ENCODE measurements at regions not wholly inside any gene's neighbourhood (a gene's known extent, or its start where the extent isn't known, plus 50 kb on each side); places are given as distances from the start of the nearest gene placed in this dataset.
"Not testable (repeated sequence)": the region's sequence is repeated elsewhere in the genome, so short reads cannot be mapped to it uniquely, and the experiment has no call there.

DNA sequence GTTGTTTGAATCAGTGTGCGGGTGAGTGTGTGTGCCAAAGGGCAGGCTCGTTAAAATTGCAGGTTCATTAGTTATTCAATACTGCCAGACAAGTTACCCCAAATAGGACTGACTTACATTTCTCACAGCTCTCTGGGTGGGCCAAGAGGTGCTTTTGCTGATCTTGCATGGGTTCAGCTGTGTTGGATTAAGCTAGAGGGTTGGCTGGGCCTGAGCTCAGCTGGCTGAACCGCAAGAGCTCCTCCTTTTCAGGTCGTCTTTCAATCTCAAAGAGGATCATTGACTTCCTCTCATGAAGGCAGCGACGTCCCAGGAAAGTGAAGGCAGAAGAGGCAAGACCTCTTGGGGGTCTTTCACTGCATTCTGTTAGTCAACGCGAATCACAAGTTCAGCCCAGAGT is 343.3 kb upstream of the FRG1 start:
- no peaks in the 10 kb centered on the region for H3K36me3 ChIP-seq (ENCODE audit: insufficient read depth, low read length)
- H3K4me3 ChIP-seq (ENCODE audit: low read length), result no peak overlapping the region
- H3K27me3 ChIP-seq (ENCODE audit: insufficient read depth, low read length), result no peaks in the 10 kb centered on the region
- no peak overlapping the region for H3K9ac ChIP-seq (ENCODE audit: low read depth, low read length)
- H3K27ac ChIP-seq (ENCODE audit: low read depth, low read length), result no peak overlapping the region
- 88% methylated on average over 8 of the region's 8 CpGs for WGBS
- no peaks in the 10 kb centered on the region for H3K4me1 ChIP-seq (ENCODE audit: insufficient read depth, low read length)
- no peaks in the 10 kb centered on the region for H3K9me3 ChIP-seq (ENCODE audit: insufficient read depth, low read depth, low read length)

DNA sequence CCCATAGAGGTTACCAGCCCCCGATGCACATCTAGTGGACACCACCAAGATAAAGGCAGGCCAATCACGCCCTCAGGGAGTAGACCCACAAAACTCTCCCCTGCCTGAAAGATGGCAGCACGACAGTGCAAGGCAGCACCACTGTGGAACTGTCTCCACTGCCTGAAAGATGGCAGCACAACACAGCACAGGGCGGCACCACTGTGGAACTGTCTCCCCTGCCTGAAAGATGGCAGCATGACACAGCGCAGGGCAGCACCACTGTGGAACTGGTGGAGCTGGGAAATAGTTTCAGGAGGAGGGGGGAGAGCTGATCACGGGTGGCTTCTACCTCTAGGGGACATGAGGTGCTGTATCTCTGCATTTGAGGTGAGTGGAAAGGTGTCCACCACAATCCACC is 340.4 kb upstream of the FRG1 start:
- no peaks in the 10 kb centered on the region for H3K9me3 ChIP-seq (ENCODE audit: insufficient read depth, low read depth, low read length)
- H3K9ac ChIP-seq (ENCODE audit: low read depth, low read length), result no peak overlapping the region
- H3K27me3 ChIP-seq (ENCODE audit: insufficient read depth, low read length), result no peaks in the 10 kb centered on the region
- WGBS, result 94% methylated on average over 6 of the region's 6 CpGs
- H3K27ac ChIP-seq (ENCODE audit: low read depth, low read length), result no peak overlapping the region
- H3K36me3 ChIP-seq (ENCODE audit: insufficient read depth, low read length), result no peaks in the 10 kb centered on the region
- H3K4me1 ChIP-seq (ENCODE audit: insufficient read depth, low read length), result no peaks in the 10 kb centered on the region
- no peak overlapping the region for H3K4me3 ChIP-seq (ENCODE audit: low read length)

DNA sequence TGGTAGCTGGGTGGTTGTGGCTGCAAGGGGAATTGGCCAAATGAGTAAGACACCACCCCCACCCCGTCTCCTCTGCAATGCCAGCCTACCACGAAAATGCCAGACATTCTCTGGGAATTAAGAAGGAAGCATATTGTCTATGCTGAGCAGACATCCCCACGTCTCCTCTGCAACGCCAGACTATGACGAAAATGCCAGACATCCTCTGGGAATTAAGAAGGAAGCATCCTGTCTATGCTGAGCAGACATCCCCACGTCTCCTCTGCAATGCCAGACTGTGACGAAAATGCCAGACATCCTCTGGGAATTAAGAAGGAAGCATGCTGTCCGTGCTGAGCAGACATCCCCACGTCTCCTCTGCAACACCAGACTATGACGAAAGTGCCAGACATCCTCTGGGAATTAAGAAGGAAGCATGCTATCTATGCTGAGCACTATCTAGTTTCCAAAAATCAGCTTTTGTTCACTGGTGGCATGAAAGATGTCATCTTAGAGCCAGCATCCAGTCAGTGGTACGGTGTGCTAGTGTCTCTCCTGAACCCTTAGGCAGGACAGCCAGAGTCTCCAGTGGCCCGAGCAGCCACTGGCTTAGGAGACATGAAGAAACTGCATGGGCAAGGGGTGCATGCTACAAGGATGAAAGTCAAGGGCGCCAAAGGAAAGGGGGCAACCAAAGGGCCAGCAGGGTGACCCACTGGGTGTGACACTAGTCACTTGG is 339.8 kb upstream of the FRG1 start:
- no peaks in the 10 kb centered on the region for H3K36me3 ChIP-seq (ENCODE audit: insufficient read depth, low read length)
- H3K9ac ChIP-seq (ENCODE audit: low read depth, low read length), result no peak overlapping the region
- H3K9me3 ChIP-seq (ENCODE audit: insufficient read depth, low read depth, low read length), result no peaks in the 10 kb centered on the region
- no peaks in the 10 kb centered on the region for H3K4me1 ChIP-seq (ENCODE audit: insufficient read depth, low read length)
- H3K27me3 ChIP-seq (ENCODE audit: insufficient read depth, low read length), result no peaks in the 10 kb centered on the region
- 89% methylated on average over 13 of the region's 13 CpGs for WGBS
- no peak overlapping the region for H3K4me3 ChIP-seq (ENCODE audit: low read length)
- no peak overlapping the region for H3K27ac ChIP-seq (ENCODE audit: low read depth, low read length)

DNA sequence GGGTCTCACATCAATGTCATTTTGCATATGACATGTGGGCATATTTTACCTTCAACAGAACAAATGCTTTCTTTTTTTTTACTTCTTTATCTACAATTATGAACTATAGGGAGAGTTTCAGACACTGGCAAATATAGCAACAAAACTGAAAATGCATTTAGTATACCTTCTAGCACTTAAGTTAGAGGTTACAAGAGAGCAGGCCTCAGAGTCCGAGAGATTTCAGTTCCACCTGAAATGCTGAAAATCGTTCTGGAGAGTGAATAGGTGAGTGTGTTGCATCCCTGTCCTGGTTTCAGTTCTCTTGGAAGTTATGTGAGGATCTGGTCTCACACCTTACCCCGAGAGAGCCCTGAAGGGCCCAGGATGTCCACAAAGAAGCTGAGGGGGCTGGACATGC is 337.8 kb upstream of the FRG1 start:
- WGBS, result 93% methylated on average over 3 of the region's 3 CpGs
- not testable (repeated sequence) for H3K27ac ChIP-seq (ENCODE audit: low read depth, low read length); H3K4me1 ChIP-seq (ENCODE audit: insufficient read depth, low read length); H3K36me3 ChIP-seq (ENCODE audit: insufficient read depth, low read length); H3K27me3 ChIP-seq (ENCODE audit: insufficient read depth, low read length); H3K4me3 ChIP-seq (ENCODE audit: low read length); H3K9ac ChIP-seq (ENCODE audit: low read depth, low read length); H3K9me3 ChIP-seq (ENCODE audit: insufficient read depth, low read depth, low read length)

DNA sequence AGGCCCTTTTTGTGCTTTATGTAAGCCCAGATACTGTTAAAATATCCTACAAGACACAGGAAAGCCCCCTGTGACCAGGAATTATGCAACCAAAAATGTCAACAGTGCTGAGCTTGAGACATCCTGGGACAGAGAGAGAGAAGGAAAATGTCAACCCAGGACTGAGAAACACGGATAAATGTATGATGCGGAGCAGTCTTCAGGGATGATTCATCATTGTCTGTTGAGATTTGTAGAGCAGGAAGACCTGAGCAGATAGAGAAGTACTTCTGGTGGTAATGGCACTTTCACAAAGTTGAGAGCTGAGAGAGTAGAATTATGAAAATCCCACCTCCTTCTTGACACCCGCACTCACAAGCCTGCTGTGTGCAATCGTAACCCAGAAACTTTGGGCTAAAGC is 330.1 kb upstream of the FRG1 start:
- H3K27me3 ChIP-seq (ENCODE audit: insufficient read depth, low read length); H3K4me3 ChIP-seq (ENCODE audit: low read length); H3K27ac ChIP-seq (ENCODE audit: low read depth, low read length); H3K4me1 ChIP-seq (ENCODE audit: insufficient read depth, low read length); H3K9me3 ChIP-seq (ENCODE audit: insufficient read depth, low read depth, low read length); H3K9ac ChIP-seq (ENCODE audit: low read depth, low read length); H3K36me3 ChIP-seq (ENCODE audit: insufficient read depth, low read length): not testable (repeated sequence)
- WGBS, result 93% methylated on average over 2 of the region's 4 CpGs

DNA sequence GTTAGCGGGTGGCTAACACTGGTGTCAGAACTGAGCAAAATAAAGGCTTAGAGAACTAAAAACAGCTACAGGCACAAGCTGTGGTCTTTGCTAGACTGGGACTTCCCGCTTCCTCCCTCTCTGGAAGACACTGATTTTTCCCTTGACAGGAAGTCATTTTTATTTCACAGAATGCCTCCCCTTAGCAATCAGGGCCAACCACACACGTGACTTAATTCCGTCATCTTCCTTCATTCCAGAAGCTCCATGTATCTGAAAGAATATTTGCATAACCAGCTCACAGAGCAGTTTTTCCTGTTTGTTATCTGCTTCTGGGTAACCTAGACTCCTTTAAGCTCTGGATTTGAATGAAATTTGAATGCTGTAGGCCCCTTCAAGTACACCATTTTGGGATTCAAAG is 327.5 kb upstream of the FRG1 start:
- Histone ChIP-seq H3K27me3 (ENCODE audit: insufficient read depth, low read length) (no peaks in the 10 kb centered on the region), H3K36me3 (ENCODE audit: insufficient read depth, low read length) (no peaks in the 10 kb centered on the region), H3K27ac (ENCODE audit: low read depth, low read length) (no peak overlapping the region), H3K4me3 (ENCODE audit: low read length) (no peak overlapping the region), H3K9me3 (ENCODE audit: insufficient read depth, low read depth, low read length) (0 out of 2 replicates have a peak, but pooled peaks cover 4% of the 10 kb centered on the region), H3K4me1 (ENCODE audit: insufficient read depth, low read length) (no peaks in the 10 kb centered on the region), H3K9ac (ENCODE audit: low read depth, low read length) (no peak overlapping the region)
- 95% methylated on average over 4 of the region's 4 CpGs for WGBS

DNA sequence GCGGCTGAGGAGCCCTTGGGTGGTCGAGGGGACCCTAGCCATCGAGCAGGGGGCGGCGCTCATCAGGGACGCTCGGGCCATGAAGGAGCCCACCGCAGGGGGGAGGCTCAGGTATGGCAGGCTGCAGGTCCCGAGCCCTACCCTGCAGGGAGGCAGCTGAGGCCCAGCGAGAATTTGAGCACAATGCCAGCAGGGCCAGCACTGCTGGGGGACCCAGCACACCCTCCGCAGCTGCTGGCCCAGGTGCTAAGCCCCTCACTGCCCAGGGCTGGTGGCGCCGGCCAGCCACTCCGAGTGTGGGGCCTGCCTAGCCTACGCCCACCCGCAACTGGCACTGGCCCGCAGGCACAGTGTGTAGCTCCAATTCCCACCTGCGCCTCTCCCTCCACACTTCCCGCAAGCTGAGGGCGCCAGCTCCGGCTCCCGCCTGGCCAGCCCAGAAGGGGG is 325.4 kb upstream of the FRG1 start:
- H3K9me3 ChIP-seq (ENCODE audit: insufficient read depth, low read depth, low read length), result 0 out of 2 replicates have a peak, but pooled peaks cover 4% of the 10 kb centered on the region
- H3K27me3 ChIP-seq (ENCODE audit: insufficient read depth, low read length), result no peaks in the 10 kb centered on the region
- no peak overlapping the region for H3K27ac ChIP-seq (ENCODE audit: low read depth, low read length)
- H3K9ac ChIP-seq (ENCODE audit: low read depth, low read length), result no peak overlapping the region
- WGBS, result 95% methylated on average over 22 of the region's 22 CpGs
- H3K36me3 ChIP-seq (ENCODE audit: insufficient read depth, low read length), result no peaks in the 10 kb centered on the region
- H3K4me1 ChIP-seq (ENCODE audit: insufficient read depth, low read length), result no peaks in the 10 kb centered on the region
- no peak overlapping the region for H3K4me3 ChIP-seq (ENCODE audit: low read length)

DNA sequence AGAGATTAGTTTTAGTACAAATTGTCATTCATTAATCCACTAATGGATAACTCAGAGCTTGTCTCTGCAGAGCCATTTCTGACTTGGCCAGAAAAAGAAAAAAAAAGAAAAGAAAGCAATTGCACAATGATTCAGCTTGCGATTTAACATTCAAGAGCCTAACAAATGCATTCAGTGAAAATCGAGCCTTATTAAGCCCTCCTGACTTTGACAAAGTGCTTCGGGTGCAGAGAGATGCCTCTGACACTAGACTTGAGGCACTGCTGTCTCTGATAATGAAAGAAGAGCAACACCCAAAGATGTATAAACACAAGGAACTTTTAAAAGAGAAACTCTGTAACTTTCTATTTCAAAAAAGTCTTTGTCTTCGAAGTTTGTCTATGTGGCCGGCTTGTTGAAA is 322.9 kb upstream of the FRG1 start:
- not testable (repeated sequence) for H3K27ac ChIP-seq (ENCODE audit: low read depth, low read length); H3K9me3 ChIP-seq (ENCODE audit: insufficient read depth, low read depth, low read length); H3K27me3 ChIP-seq (ENCODE audit: insufficient read depth, low read length); H3K36me3 ChIP-seq (ENCODE audit: insufficient read depth, low read length); H3K4me3 ChIP-seq (ENCODE audit: low read length); H3K4me1 ChIP-seq (ENCODE audit: insufficient read depth, low read length); H3K9ac ChIP-seq (ENCODE audit: low read depth, low read length)
- 94% methylated on average over 5 of the region's 5 CpGs for WGBS

DNA sequence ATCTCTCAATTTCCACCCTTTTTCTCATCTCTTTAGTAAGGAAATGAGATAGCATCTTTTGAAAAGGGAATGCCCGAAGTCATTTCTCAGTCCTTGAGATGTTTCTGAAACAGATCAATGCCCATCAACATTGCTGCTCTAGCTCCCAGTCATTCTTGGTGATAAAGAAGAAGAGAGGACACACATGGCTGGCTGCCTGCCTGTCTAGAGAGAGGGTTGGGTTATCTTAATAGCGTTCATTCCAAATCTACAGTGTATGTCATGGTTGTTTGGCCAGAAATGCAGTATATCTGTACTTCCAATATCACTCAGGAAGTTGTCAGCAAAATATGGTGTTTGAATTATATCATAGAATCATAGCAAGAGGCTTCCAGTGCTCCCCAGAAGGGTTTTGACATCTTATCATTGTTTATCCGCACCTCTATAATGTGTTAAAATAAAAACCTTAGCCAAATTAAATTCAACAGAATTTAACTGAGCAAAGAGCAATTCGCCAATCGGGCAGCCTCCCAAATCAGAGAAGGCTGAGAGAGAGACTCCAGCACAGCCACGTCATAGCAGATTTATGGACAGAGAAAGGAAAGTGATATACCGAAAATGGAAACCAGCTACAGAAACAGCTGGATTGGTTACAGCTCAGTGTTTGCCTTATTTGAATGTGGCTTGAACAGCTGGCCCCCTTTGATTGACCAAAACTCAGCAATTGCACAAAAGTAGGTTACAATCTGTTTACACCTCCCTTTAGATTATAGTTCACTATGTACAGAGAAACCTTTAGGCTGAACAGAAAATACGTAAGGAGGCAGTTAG is 321.0 kb upstream of the FRG1 start:
- H3K4me3 ChIP-seq (ENCODE audit: low read length); H3K9ac ChIP-seq (ENCODE audit: low read depth, low read length); H3K9me3 ChIP-seq (ENCODE audit: insufficient read depth, low read depth, low read length); H3K4me1 ChIP-seq (ENCODE audit: insufficient read depth, low read length); H3K27ac ChIP-seq (ENCODE audit: low read depth, low read length); H3K36me3 ChIP-seq (ENCODE audit: insufficient read depth, low read length); H3K27me3 ChIP-seq (ENCODE audit: insufficient read depth, low read length): not testable (repeated sequence)
- over 99% methylated on average over 6 of the region's 8 CpGs for WGBS

DNA sequence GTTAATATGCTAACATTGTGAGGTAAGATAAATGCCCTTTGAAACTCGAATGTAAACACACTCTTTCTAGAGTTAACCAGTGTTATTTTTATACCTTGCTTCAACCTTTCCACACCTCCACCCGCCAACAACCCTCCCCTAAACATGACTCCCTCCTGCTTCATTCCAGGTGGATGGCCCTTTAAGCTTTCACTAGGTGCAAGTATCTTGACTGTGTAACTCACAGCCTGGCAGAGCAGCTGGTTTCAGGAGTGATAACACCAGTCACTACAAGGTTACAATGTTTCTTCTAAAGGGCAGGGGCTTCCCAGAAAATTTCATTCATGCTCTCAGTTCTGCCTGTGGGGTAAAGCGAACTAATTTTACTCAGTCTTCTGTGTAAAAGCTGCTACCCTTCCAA is 318.1 kb upstream of the FRG1 start:
- not testable (repeated sequence) for H3K9me3 ChIP-seq (ENCODE audit: insufficient read depth, low read depth, low read length); H3K36me3 ChIP-seq (ENCODE audit: insufficient read depth, low read length); H3K9ac ChIP-seq (ENCODE audit: low read depth, low read length); H3K4me3 ChIP-seq (ENCODE audit: low read length); H3K4me1 ChIP-seq (ENCODE audit: insufficient read depth, low read length); H3K27me3 ChIP-seq (ENCODE audit: insufficient read depth, low read length); H3K27ac ChIP-seq (ENCODE audit: low read depth, low read length)
- WGBS, result 94% methylated on average over 2 of the region's 3 CpGs

DNA sequence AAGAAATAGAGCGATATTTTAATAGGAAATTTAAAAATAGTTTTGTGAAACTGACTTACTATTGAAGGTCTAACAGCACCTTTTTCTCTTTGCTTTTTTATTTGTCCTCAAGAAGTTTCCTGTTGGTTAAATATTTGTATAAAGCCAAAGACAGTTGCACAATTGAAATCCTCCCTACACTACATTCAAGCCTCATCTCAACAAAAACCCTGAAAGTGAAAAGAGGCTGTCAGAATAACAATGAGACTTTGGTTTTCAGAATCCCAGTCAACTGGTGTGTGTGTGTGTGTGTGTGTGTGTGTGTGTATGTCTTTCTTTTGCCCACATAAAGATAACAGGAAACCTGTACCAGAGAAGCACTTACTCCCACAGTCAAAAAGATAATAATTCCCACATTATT is 313.6 kb upstream of the FRG1 start:
- 42% methylated on average over 1 of the region's 1 CpG for WGBS
- not testable (repeated sequence) for H3K27me3 ChIP-seq (ENCODE audit: insufficient read depth, low read length); H3K36me3 ChIP-seq (ENCODE audit: insufficient read depth, low read length); H3K9me3 ChIP-seq (ENCODE audit: insufficient read depth, low read depth, low read length); H3K4me3 ChIP-seq (ENCODE audit: low read length); H3K4me1 ChIP-seq (ENCODE audit: insufficient read depth, low read length); H3K27ac ChIP-seq (ENCODE audit: low read depth, low read length); H3K9ac ChIP-seq (ENCODE audit: low read depth, low read length)

Data from HUES64 (cell line).